ENCODE measurements at regions not wholly inside any gene's neighbourhood (a gene's known extent, or its start where the extent isn't known, plus 50 kb on each side); places are given as distances from the start of the nearest gene placed in this dataset.

DNA sequence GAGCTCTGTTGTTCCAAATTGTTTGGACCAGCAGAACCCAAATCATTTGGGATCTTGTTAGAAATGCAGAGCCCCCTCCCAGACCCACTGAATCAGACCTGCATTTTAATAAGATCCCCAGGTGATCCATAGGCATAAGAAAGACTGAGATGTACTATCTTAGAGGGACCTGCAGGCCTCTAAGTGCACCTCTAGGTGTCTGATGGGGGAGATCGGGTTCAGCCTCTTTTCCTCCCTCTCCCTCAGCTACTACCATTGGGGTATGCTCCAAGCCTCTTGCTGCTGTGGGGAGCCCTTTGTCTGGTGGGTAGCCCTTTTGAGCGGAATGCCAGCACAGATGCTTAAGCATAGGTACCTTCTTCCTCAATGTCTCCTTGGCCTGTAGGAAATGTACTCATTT is 63.8 kb upstream of the RPS6KA3 start:
- no peak for DNase-seq

DNA sequence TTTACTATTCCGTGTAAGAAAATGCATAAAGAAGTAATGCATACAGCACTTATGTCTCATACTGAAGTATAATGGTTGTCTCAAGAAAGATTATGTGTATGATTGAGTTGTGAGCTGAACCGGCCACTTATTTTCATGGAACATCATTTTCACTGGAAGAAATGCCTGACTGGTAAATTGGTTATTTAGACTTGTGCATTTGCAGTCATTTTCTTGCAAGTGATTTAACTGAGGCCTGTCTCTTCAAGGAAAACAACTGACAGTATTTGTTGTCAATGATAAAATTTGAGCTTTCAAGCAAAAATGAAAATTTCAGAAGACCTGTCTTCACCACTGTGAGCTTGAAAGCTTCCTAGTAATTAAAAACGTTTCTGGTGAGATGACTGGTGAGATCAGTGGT is 62.7 kb upstream of the RPS6KA3 start:
- DNase-seq: no peak

DNA sequence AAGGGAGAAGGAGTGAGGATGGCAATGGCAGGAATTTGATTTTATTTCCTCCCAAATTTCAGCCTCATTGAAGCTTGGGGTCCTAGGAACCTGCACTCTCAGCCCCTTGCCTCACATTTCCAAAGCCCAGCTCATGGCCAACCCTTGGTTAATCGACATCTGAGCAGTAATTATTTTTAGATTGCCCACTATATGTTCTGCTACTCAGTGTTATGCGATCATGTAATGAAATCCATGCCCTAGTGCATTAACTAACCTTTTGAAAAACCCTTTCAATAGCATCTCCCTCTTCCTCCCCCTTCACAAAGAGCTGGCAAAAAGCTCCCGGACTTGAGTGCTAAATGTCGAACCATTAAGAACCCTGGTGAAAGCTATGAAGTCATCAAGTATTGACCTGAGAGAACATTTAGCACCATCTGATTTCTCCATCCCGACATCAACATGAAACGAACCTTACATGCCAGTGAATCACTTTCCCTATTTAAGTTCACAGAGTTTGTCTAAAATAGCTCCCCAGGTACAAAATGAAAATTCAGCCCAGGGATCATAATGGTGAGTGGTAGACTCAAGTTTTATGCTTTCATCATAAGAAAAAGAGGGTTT is 59.2 kb upstream of the RPS6KA3 start:
- DNase-seq: no peak

GRCh38 chrX:20322887-20323286 is 56.2 kb upstream of the RPS6KA3 start:
- no peak for DNase-seq

DNA sequence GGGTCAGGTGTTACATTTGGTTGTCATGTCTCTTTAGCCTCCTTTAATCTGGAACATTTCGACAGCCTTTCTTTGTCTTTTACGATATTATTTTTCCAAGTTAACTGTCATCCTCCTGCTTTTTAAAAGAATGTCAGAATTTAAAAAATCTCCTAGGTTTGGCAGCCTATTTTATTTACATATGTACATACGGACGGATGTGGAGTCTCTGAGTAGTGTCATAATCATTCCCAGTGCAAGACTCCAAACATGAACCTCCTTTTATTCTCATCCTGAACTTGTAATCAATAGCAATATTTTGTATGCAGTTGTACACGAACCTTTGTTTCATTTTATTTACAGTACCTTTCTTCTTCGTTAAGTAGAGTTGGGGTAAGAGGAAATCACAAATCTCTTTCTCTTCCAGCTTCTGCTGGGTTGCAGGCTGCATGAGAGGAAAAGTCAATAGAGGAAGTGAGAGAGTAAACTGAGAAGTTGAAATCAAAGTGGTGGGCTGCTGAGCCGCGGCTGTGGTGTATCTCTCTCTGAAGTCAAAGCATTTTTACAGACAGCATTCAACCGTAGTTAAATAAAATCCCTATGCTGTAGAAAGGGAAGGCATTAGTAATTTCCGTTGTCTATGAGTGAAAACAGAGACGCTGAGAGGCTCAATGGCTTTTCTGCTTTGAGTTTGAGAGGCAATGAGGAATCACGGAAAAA is 53.9 kb upstream of the RPS6KA3 start:
- DNase-seq: peak in 1 of 51 donors; percentile 0

- DNase-seq: no peak
Observed at GRCh38 chrX:20319054-20319453, 52.3 kb upstream of the RPS6KA3 start.

DNA sequence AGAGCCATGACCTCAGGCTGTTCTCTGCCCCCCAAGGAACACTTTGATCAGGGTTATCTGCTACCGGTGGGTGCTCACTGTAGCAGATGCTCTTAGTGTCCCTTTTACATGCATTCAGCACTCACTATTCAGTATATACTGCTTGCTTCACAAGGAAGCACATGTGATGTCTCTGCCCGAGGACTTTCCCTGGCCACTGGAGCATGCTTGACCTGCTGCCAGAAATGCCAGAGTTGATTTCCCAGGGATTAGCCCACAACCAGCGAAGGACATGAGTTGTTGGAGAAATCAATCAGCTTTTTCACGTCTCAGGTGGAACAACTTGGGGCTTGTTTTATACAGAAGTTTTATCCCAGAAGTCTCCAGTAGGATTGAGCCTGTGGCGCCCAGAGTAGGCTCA is 51.2 kb upstream of the RPS6KA3 start:
- DNase-seq: no peak

All from hypothalamus (tissue), 51 donors.